PC-3 (cell line): ENCODE measurements at regions not wholly inside any gene's neighbourhood (a gene's known extent, or its start where the extent isn't known, plus 50 kb on each side); places are given as distances from the start of the nearest gene placed in this dataset.

Experiments
- CTCF ChIP-seq: fragments of 300-600 bp; sonication (generic); conservative IDR thresholded peaks from 2 replicates; pipeline ENCODE4 v1.5.1; 2017; ENCODE audit warnings: antibody characterized with exemption, low read depth, mild to moderate bottlenecking, low read length
- EZH2phosphoT487 ChIP-seq: fragments of 300-600 bp; sonication (generic); IDR thresholded peaks from 2 replicates; pipeline ENCODE4 v1.6.1; 2018; ENCODE audit warnings: mild to moderate bottlenecking, antibody characterized with exemption, low read length, borderline replicate concordance

GRCh38 chr7:83852136-83852535 is 203.2 kb upstream of the SEMA3E start:
- TF ChIP-seq CTCF: no peak
- TF ChIP-seq EZH2phosphoT487: no peak
